NB4 (cell line): ENCODE measurements at regions not wholly inside any gene's neighbourhood (a gene's known extent, or its start where the extent isn't known, plus 50 kb on each side); places are given as distances from the start of the nearest gene placed in this dataset.
"Not testable (repeated sequence)": the region's sequence is repeated elsewhere in the genome, so short reads cannot be mapped to it uniquely, and the experiment has no call there.

Experiments used
- DNase-seq: peaks from one replicate; pipeline ENCODE4 v3.0.0; 2010; ENCODE audit warnings: low read depth
- H3K4me3 ChIP-seq: one replicate; pipeline ENCODE4 v1.5.1; 2011; ENCODE audit warnings: mild to moderate bottlenecking, low read depth, low read length, moderate library complexity
- CTCF ChIP-seq: IDR thresholded peaks from one replicate; pipeline ENCODE4 v1.5.1; 2012; ENCODE audit warnings: low read depth, low read length
- MAX ChIP-seq: IDR thresholded peaks from 2 replicates; pipeline ENCODE4 v1.6.1; 2011; ENCODE audit warnings: low read depth, low read length
- MYC ChIP-seq: IDR thresholded peaks from 2 replicates; pipeline ENCODE4 v1.6.1; 2011; ENCODE audit warnings: low read depth, low read length
- POLR2A ChIP-seq: IDR thresholded peaks from 2 replicates; pipeline ENCODE4 v1.6.1; 2011; ENCODE audit warnings: mild to moderate bottlenecking; ENCODE audit not compliant: insufficient read length; ENCODE audit errors: extremely low read depth

- DNase-seq, result no peak
- no peak for TF ChIP-seq CTCF
- TF ChIP-seq MAX, result no peak
- TF ChIP-seq POLR2A, result no peak
- no peak for TF ChIP-seq MYC
- no peak overlapping the region for H3K4me3 ChIP-seq
These were observed 475.7 kb downstream of the CCER1 start for GRCh38 chr12:90479237-90479636.

- no peak for DNase-seq
- H3K4me3 ChIP-seq, result no peak overlapping the region
- TF ChIP-seq CTCF (no peak), MAX (no peak), MYC (no peak), POLR2A (no peak)
These were observed 481.1 kb downstream of the CCER1 start for GRCh38 chr12:90473831-90474230.

GRCh38 chr12:90460681-90461080 lies 494.3 kb downstream of the CCER1 start:
- no peak for DNase-seq
- TF ChIP-seq CTCF, result no peak
- TF ChIP-seq POLR2A, result no peak
- no peak for TF ChIP-seq MYC
- no peak for TF ChIP-seq MAX

GRCh38 chr12:90456248-90456647 lies 498.7 kb downstream of the CCER1 start:
- TF ChIP-seq MAX (no peak), POLR2A (no peak), CTCF (no peak), MYC (no peak)

More at GRCh38 chr12:90460681-90461080, 494.3 kb downstream of the CCER1 start:
- H3K4me3 ChIP-seq, result no peak overlapping the region

GRCh38 chr12:90455756-90456155 lies 499.2 kb downstream of the CCER1 start:
- no peak for TF ChIP-seq CTCF
- no peak for TF ChIP-seq POLR2A
- no peak for DNase-seq
- H3K4me3 ChIP-seq, result no peak overlapping the region

More at GRCh38 chr12:90456248-90456647, 498.7 kb downstream of the CCER1 start:
- H3K4me3 ChIP-seq, result no peak overlapping the region
- DNase-seq, result no peak

- no peak overlapping the region for H3K4me3 ChIP-seq
- TF ChIP-seq MYC (no peak), CTCF (no peak), POLR2A (no peak), MAX (no peak)
- no peak for DNase-seq
These were observed 505.4 kb downstream of the CCER1 start for GRCh38 chr12:90449611-90450010.

- H3K4me3 ChIP-seq, DNase-seq: not testable (repeated sequence)
These were observed 511.5 kb downstream of the CCER1 start for GRCh38 chr12:90443466-90443865.
